ENCODE measurements at regions not wholly inside any gene's neighbourhood (a gene's known extent, or its start where the extent isn't known, plus 50 kb on each side); places are given as distances from the start of the nearest gene placed in this dataset. TPM values are rescaled to one million over a fixed set of nuclear protein-coding genes. Genes with fewer than 3 reads are reported as not detected.
"Not testable (repeated sequence)": the region's sequence is repeated elsewhere in the genome, so short reads cannot be mapped to it uniquely, and the experiment has no call there.

- H3K4me3 ChIP-seq (replicated peaks in 1 of 3; ENCODE audit: insufficient read depth in 1 of 3, low read depth in 1 of 3, low read length in 3 of 3); intact Hi-C loops (cut with micrococcal nuclease); H3K4me1 ChIP-seq (ENCODE audit: control insufficient read depth, extremely low read depth, insufficient read depth, low read length); H3K79me2 ChIP-seq (ENCODE audit: control insufficient read depth, insufficient read depth, low read length); POLR2A ChIA-PET; H3K4me2 ChIP-seq (ENCODE audit: insufficient read depth, low read length); H2AFZ ChIP-seq (ENCODE audit: low read depth, low read length); H3K9ac ChIP-seq (replicated peaks; ENCODE audit: extremely low read depth, insufficient read depth, low read length); H3K27me3 ChIP-seq (ENCODE audit: control insufficient read depth in 2 of 2, insufficient read depth in 2 of 2, low read length in 2 of 2); DNase-seq (ENCODE audit: low read depth, low spot score); FAIRE-seq; H3K9me3 ChIP-seq (replicated peaks; ENCODE audit: control insufficient read depth, insufficient read depth, low read length); dilution Hi-C loops (cut with MboI; ENCODE audit: extremely low pct_ligation_motif_present, low sequenced_read_pairs); BruUV-seq (replicated peaks); CTCF ChIA-PET; H3K36me3 ChIP-seq (ENCODE audit: control insufficient read depth in 2 of 2, extremely low read depth in 1 of 2, insufficient read depth in 2 of 2, low read length in 2 of 2); H3K27ac ChIP-seq (ENCODE audit: insufficient read depth, low read depth, low read length); H4K20me1 ChIP-seq (replicated peaks; ENCODE audit: control insufficient read depth, extremely low read depth, insufficient read depth, low read length); H3K9me1 ChIP-seq (replicated peaks; ENCODE audit: control insufficient read depth, extremely low read depth, insufficient read depth, low read length): not testable (repeated sequence)
Measured at GRCh38 chr2:91667341-91667740, 2975.9 kb downstream of the RPIA start.

- H3K9ac ChIP-seq (replicated peaks; ENCODE audit: extremely low read depth, insufficient read depth, low read length); FAIRE-seq; H3K36me3 ChIP-seq (ENCODE audit: control insufficient read depth in 2 of 2, extremely low read depth in 1 of 2, insufficient read depth in 2 of 2, low read length in 2 of 2); H3K79me2 ChIP-seq (ENCODE audit: control insufficient read depth, insufficient read depth, low read length); H3K27me3 ChIP-seq (ENCODE audit: control insufficient read depth in 2 of 2, insufficient read depth in 2 of 2, low read length in 2 of 2); H3K4me2 ChIP-seq (ENCODE audit: insufficient read depth, low read length); POLR2A ChIA-PET; H3K4me1 ChIP-seq (ENCODE audit: control insufficient read depth, extremely low read depth, insufficient read depth, low read length); dilution Hi-C loops (cut with MboI; ENCODE audit: extremely low pct_ligation_motif_present, low sequenced_read_pairs); H4K20me1 ChIP-seq (replicated peaks; ENCODE audit: control insufficient read depth, extremely low read depth, insufficient read depth, low read length); H3K4me3 ChIP-seq (replicated peaks in 1 of 3; ENCODE audit: insufficient read depth in 1 of 3, low read depth in 1 of 3, low read length in 3 of 3); BruUV-seq (replicated peaks); H3K9me3 ChIP-seq (replicated peaks; ENCODE audit: control insufficient read depth, insufficient read depth, low read length); H2AFZ ChIP-seq (ENCODE audit: low read depth, low read length); H3K27ac ChIP-seq (ENCODE audit: insufficient read depth, low read depth, low read length); CTCF ChIA-PET; intact Hi-C loops (cut with micrococcal nuclease); H3K9me1 ChIP-seq (replicated peaks; ENCODE audit: control insufficient read depth, extremely low read depth, insufficient read depth, low read length); DNase-seq (ENCODE audit: low read depth, low spot score): not testable (repeated sequence)
Measured at GRCh38 chr2:91685541-91685940, 2994.1 kb downstream of the RPIA start.

GRCh38 chr2:91686046-91686445 lies 2994.6 kb downstream of the RPIA start:
- H3K9me3 ChIP-seq (replicated peaks; ENCODE audit: control insufficient read depth, insufficient read depth, low read length); intact Hi-C loops (cut with micrococcal nuclease); H4K20me1 ChIP-seq (replicated peaks; ENCODE audit: control insufficient read depth, extremely low read depth, insufficient read depth, low read length); H3K4me1 ChIP-seq (ENCODE audit: control insufficient read depth, extremely low read depth, insufficient read depth, low read length); H3K27me3 ChIP-seq (ENCODE audit: control insufficient read depth in 2 of 2, insufficient read depth in 2 of 2, low read length in 2 of 2); H3K27ac ChIP-seq (ENCODE audit: insufficient read depth, low read depth, low read length); H3K36me3 ChIP-seq (ENCODE audit: control insufficient read depth in 2 of 2, extremely low read depth in 1 of 2, insufficient read depth in 2 of 2, low read length in 2 of 2); POLR2A ChIA-PET; dilution Hi-C loops (cut with MboI; ENCODE audit: extremely low pct_ligation_motif_present, low sequenced_read_pairs); CTCF ChIA-PET; H3K9ac ChIP-seq (replicated peaks; ENCODE audit: extremely low read depth, insufficient read depth, low read length); H3K9me1 ChIP-seq (replicated peaks; ENCODE audit: control insufficient read depth, extremely low read depth, insufficient read depth, low read length); H3K4me2 ChIP-seq (ENCODE audit: insufficient read depth, low read length); H2AFZ ChIP-seq (ENCODE audit: low read depth, low read length); BruUV-seq (replicated peaks); DNase-seq (ENCODE audit: low read depth, low spot score); H3K79me2 ChIP-seq (ENCODE audit: control insufficient read depth, insufficient read depth, low read length); H3K4me3 ChIP-seq (replicated peaks in 1 of 3; ENCODE audit: insufficient read depth in 1 of 3, low read depth in 1 of 3, low read length in 3 of 3); FAIRE-seq: not testable (repeated sequence)

Small RNAs in the stretch of these regions (small RNA-seq; reads per million reads assigned to genes)
- gene AC233266.1 (ENCODE audit: insufficient read depth, insufficient read length, low read depth, low replicate concordance), result not detected
- gene RNA5SP100 (ENCODE audit: insufficient read depth, insufficient read length, low read depth, low replicate concordance), result not detected

All from endothelial cell of umbilical vein (primary cell).